ENCODE measurements at regions not wholly inside any gene's neighbourhood (a gene's known extent, or its start where the extent isn't known, plus 50 kb on each side); places are given as distances from the start of the nearest gene placed in this dataset.

DNA sequence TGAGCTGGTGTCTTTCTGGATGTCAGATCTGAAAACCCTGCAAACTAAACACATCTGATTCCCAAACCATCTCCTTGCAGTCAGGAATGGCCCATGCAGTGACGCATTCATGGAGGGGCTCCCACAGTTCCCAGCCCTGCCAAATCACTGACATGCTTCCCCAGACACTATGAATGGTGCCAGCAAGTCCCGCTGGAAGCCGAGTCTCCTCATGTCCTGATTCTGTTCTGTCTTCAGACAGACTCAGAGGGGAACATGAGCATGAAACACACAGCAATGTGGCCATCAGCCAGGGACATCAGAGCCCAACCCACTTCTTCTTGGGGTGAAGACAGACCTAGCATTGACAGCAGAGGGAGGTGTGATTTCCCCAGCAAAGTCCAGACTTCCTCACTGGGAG, 83.7 kb downstream of the TTC32 start:
- no peaks in the 10 kb centered on the region for H3K9me3 ChIP-seq (ENCODE audit: low read length)
- no peak overlapping the region for H3K27ac ChIP-seq (ENCODE audit: low read depth, low read length, poor library complexity, severe bottlenecking)
- no peaks in the 10 kb centered on the region for H3K4me1 ChIP-seq (ENCODE audit: insufficient read depth, low read length, severe bottlenecking)
- H4K20me1 ChIP-seq (ENCODE audit: insufficient read depth, low read length), result no peaks in the 10 kb centered on the region
- no peaks in the 10 kb centered on the region for H3K9me2 ChIP-seq (ENCODE audit: low read depth, low read length)
- H3K79me2 ChIP-seq (ENCODE audit: insufficient read depth, low read length), result no peaks in the 10 kb centered on the region
- H3K4me2 ChIP-seq (ENCODE audit: low read length), result no peak overlapping the region
- no peaks in the 10 kb centered on the region for H3K36me3 ChIP-seq (ENCODE audit: insufficient read depth, low read length)
- TF ChIP-seq, protein P1, sequence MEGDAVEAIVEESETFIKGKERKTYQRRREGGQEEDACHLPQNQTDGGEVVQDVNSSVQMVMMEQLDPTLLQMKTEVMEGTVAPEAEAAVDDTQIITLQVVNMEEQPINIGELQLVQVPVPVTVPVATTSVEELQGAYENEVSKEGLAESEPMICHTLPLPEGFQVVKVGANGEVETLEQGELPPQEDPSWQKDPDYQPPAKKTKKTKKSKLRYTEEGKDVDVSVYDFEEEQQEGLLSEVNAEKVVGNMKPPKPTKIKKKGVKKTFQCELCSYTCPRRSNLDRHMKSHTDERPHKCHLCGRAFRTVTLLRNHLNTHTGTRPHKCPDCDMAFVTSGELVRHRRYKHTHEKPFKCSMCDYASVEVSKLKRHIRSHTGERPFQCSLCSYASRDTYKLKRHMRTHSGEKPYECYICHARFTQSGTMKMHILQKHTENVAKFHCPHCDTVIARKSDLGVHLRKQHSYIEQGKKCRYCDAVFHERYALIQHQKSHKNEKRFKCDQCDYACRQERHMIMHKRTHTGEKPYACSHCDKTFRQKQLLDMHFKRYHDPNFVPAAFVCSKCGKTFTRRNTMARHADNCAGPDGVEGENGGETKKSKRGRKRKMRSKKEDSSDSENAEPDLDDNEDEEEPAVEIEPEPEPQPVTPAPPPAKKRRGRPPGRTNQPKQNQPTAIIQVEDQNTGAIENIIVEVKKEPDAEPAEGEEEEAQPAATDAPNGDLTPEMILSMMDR (IDR thresholded peaks at IDR 0.05; ENCODE audit: low read length), result no peak
- no peak for TF ChIP-seq EZH2 (IDR thresholded peaks at IDR 0.05; ENCODE audit: borderline replicate concordance, low read length)
- H3K27me3 ChIP-seq (ENCODE audit: insufficient read depth, low read length), result no peaks in the 10 kb centered on the region; the same call in 1 of the 2 replicates
- no peak overlapping the region for H3K9ac ChIP-seq (ENCODE audit: low read length)
- H3F3A ChIP-seq (ENCODE audit: insufficient read depth, low read length), result no peaks in the 10 kb centered on the region
- H2AFZ ChIP-seq (ENCODE audit: low read length), result no peak overlapping the region
- no peak overlapping the region for H3K4me3 ChIP-seq (ENCODE audit: low read depth, low read length, poor library complexity, severe bottlenecking)

GRCh38 chr2:19815746-19816145, 86.0 kb downstream of the TTC32 start:
- H3K27ac ChIP-seq (ENCODE audit: low read depth, low read length, poor library complexity, severe bottlenecking), result no peak overlapping the region
- TF ChIP-seq EZH2 (IDR thresholded peaks at IDR 0.05; ENCODE audit: borderline replicate concordance, low read length), result no peak
- TF ChIP-seq, protein P1 (IDR thresholded peaks at IDR 0.05; ENCODE audit: low read length), result no peak

DNA sequence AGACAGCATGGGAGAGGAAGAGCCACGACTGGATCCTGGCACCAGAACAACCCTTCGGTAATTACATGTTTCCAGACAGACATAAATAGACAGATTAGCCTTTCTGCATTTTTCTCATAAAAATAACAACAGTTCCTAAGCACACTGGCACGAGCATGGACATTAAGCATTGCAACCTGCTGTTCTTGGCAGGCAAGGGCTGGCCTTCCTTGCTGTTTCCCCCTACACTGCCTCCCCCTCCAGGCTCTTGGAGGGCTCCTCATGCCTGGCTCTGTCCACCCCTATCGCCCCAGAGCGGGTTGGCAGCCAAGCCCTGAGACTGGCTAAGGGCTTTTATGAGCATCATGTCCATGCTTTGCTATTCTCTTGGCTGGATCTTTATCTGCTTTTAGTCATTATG, 89.6 kb downstream of the TTC32 start:
- H3F3A ChIP-seq (ENCODE audit: insufficient read depth, low read length), result no peaks in the 10 kb centered on the region
- H3K9me3 ChIP-seq (ENCODE audit: low read length), result no peaks in the 10 kb centered on the region
- H3K9me2 ChIP-seq (ENCODE audit: low read depth, low read length), result no peaks in the 10 kb centered on the region
- H3K4me2 ChIP-seq (ENCODE audit: low read length), result no peak overlapping the region
- no peak overlapping the region for H2AFZ ChIP-seq (ENCODE audit: low read length)
- TF ChIP-seq, protein P1 (IDR thresholded peaks at IDR 0.05; ENCODE audit: low read length), result no peak
- no peak for TF ChIP-seq EZH2 (IDR thresholded peaks at IDR 0.05; ENCODE audit: borderline replicate concordance, low read length)
- no peaks in the 10 kb centered on the region for H3K36me3 ChIP-seq (ENCODE audit: insufficient read depth, low read length)
- H3K4me3 ChIP-seq (ENCODE audit: low read depth, low read length, poor library complexity, severe bottlenecking), result no peak overlapping the region
- no peaks in the 10 kb centered on the region for H3K79me2 ChIP-seq (ENCODE audit: insufficient read depth, low read length)
- H4K20me1 ChIP-seq (ENCODE audit: insufficient read depth, low read length), result no peaks in the 10 kb centered on the region
- no peaks in the 10 kb centered on the region for H3K4me1 ChIP-seq (ENCODE audit: insufficient read depth, low read length, severe bottlenecking)
- H3K27ac ChIP-seq (ENCODE audit: low read depth, low read length, poor library complexity, severe bottlenecking), result no peak overlapping the region
- no peaks in the 10 kb centered on the region; the same call in 1 of the 2 replicates for H3K27me3 ChIP-seq (ENCODE audit: insufficient read depth, low read length)
- H3K9ac ChIP-seq (ENCODE audit: low read length), result no peak overlapping the region

More at GRCh38 chr2:19815746-19816145, 86.0 kb downstream of the TTC32 start:
- Histone ChIP-seq H3K27me3 (ENCODE audit: insufficient read depth, low read length) (no peaks in the 10 kb centered on the region; the same call in 1 of the 2 replicates), H3K9ac (ENCODE audit: low read length) (no peak overlapping the region), H3K9me2 (ENCODE audit: low read depth, low read length) (no peaks in the 10 kb centered on the region), H3K36me3 (ENCODE audit: insufficient read depth, low read length) (no peaks in the 10 kb centered on the region), H3K9me3 (ENCODE audit: low read length) (no peaks in the 10 kb centered on the region), H3K4me2 (ENCODE audit: low read length) (no peak overlapping the region), H3K4me1 (ENCODE audit: insufficient read depth, low read length, severe bottlenecking) (no peaks in the 10 kb centered on the region), H3F3A (ENCODE audit: insufficient read depth, low read length) (no peaks in the 10 kb centered on the region), H4K20me1 (ENCODE audit: insufficient read depth, low read length) (no peaks in the 10 kb centered on the region), H2AFZ (ENCODE audit: low read length) (no peak overlapping the region), H3K4me3 (ENCODE audit: low read depth, low read length, poor library complexity, severe bottlenecking) (no peak overlapping the region), H3K79me2 (ENCODE audit: insufficient read depth, low read length) (no peaks in the 10 kb centered on the region)

Measured in OCI-LY1 (cell line).